ENCODE measurements at regions not wholly inside any gene's neighbourhood (a gene's known extent, or its start where the extent isn't known, plus 50 kb on each side); places are given as distances from the start of the nearest gene placed in this dataset.

- no peaks in the 10 kb centered on the region for H3K4me1 ChIP-seq (ENCODE audit: insufficient read depth, low read length, poor library complexity, severe bottlenecking)
- CTCF ChIA-PET = no interaction called here
- no peaks in the 10 kb centered on the region for H3K9me3 ChIP-seq (ENCODE audit: low read depth, low read length, poor library complexity, severe bottlenecking)
- TF ChIP-seq, protein P1, sequence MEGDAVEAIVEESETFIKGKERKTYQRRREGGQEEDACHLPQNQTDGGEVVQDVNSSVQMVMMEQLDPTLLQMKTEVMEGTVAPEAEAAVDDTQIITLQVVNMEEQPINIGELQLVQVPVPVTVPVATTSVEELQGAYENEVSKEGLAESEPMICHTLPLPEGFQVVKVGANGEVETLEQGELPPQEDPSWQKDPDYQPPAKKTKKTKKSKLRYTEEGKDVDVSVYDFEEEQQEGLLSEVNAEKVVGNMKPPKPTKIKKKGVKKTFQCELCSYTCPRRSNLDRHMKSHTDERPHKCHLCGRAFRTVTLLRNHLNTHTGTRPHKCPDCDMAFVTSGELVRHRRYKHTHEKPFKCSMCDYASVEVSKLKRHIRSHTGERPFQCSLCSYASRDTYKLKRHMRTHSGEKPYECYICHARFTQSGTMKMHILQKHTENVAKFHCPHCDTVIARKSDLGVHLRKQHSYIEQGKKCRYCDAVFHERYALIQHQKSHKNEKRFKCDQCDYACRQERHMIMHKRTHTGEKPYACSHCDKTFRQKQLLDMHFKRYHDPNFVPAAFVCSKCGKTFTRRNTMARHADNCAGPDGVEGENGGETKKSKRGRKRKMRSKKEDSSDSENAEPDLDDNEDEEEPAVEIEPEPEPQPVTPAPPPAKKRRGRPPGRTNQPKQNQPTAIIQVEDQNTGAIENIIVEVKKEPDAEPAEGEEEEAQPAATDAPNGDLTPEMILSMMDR (conservative IDR thresholded peaks at IDR 0.05; ENCODE audit: low read depth, low read length) = no peak
- TF ChIP-seq EZH2 (IDR thresholded peaks at IDR 0.05; ENCODE audit: borderline replicate concordance, low read depth, low read length, poor library complexity, severe bottlenecking) = no peak
- no peaks in the 10 kb centered on the region for H3K36me3 ChIP-seq (ENCODE audit: insufficient read depth, low read length, poor library complexity, severe bottlenecking)
- POLR2A ChIA-PET (ENCODE audit: low non-redundant PET) = no interaction called here
- no peak overlapping the region for H3K4me3 ChIP-seq (ENCODE audit: low read depth, low read length, poor library complexity, severe bottlenecking)
- BruUV-seq (replicated peaks) = no TSS peak
- H3K27ac ChIP-seq (ENCODE audit: low read depth, low read length, poor library complexity, severe bottlenecking) = no peak overlapping the region
- intact Hi-C loops (cut with micrococcal nuclease; ENCODE audit: unreplicated experiment) = no loop called here
- H3K27me3 ChIP-seq (replicated peaks; ENCODE audit: insufficient read depth, low read depth, low read length, poor library complexity) = no peaks in the 10 kb centered on the region
- no peak for DNase-seq (ENCODE audit: low spot score)
These were observed 597.3 kb downstream of the UTRN start for GRCh38 chr6:144882425-144882824.

- ChIA-PET CTCF (no interaction called here), POLR2A (ENCODE audit: low non-redundant PET) (no interaction called here)
- intact Hi-C loops (cut with micrococcal nuclease; ENCODE audit: unreplicated experiment) = no loop called here
- no peak for DNase-seq (ENCODE audit: low spot score)
- no peak for TF ChIP-seq EZH2 (IDR thresholded peaks at IDR 0.05; ENCODE audit: borderline replicate concordance, low read depth, low read length, poor library complexity, severe bottlenecking)
- TF ChIP-seq, protein P1 (conservative IDR thresholded peaks at IDR 0.05; ENCODE audit: low read depth, low read length) = no peak
- no peaks in the 10 kb centered on the region for H3K27me3 ChIP-seq (replicated peaks; ENCODE audit: insufficient read depth, low read depth, low read length, poor library complexity)
- H3K4me1 ChIP-seq (ENCODE audit: insufficient read depth, low read length, poor library complexity, severe bottlenecking) = no peaks in the 10 kb centered on the region
- no peaks in the 10 kb centered on the region for H3K36me3 ChIP-seq (ENCODE audit: insufficient read depth, low read length, poor library complexity, severe bottlenecking)
- no peak overlapping the region for H3K27ac ChIP-seq (ENCODE audit: low read depth, low read length, poor library complexity, severe bottlenecking)
- no peak overlapping the region for H3K4me3 ChIP-seq (ENCODE audit: low read depth, low read length, poor library complexity, severe bottlenecking)
- H3K9me3 ChIP-seq (ENCODE audit: low read depth, low read length, poor library complexity, severe bottlenecking) = no peaks in the 10 kb centered on the region
- BruUV-seq (replicated peaks) = no TSS peak
These were observed 598.8 kb downstream of the UTRN start for GRCh38 chr6:144883915-144884314.

DNA sequence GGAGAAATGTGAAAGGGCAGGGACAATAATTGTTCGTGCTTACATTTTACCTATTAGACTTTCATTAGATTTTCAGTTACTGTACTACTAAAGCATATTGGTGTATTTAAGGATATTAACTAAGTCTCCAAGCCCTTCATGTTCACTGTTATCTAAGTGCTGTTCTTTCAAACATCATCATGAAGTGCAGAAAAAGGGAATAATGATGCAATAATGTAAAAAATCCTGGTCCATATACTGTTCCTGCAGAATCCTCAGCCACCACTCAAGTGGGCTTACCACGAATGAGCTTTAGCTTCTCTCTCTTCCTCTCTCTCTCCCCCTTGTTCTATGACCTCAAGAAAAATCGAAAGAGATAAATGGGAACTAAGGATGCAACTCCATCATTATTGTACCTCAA is 600.7 kb downstream of the UTRN start:
- CTCF ChIA-PET = no interaction called here
- H3K36me3 ChIP-seq (ENCODE audit: insufficient read depth, low read length, poor library complexity, severe bottlenecking) = no peaks in the 10 kb centered on the region
- BruUV-seq (replicated peaks) = no TSS peak
- TF ChIP-seq, protein P1 (conservative IDR thresholded peaks at IDR 0.05; ENCODE audit: low read depth, low read length) = no peak
- no peak for TF ChIP-seq EZH2 (IDR thresholded peaks at IDR 0.05; ENCODE audit: borderline replicate concordance, low read depth, low read length, poor library complexity, severe bottlenecking)
- no peak overlapping the region for H3K4me3 ChIP-seq (ENCODE audit: low read depth, low read length, poor library complexity, severe bottlenecking)
- intact Hi-C loops (cut with micrococcal nuclease; ENCODE audit: unreplicated experiment) = no loop called here
- POLR2A ChIA-PET (ENCODE audit: low non-redundant PET) = no interaction called here
- H3K27ac ChIP-seq (ENCODE audit: low read depth, low read length, poor library complexity, severe bottlenecking) = no peak overlapping the region
- no peaks in the 10 kb centered on the region for H3K4me1 ChIP-seq (ENCODE audit: insufficient read depth, low read length, poor library complexity, severe bottlenecking)
- no peaks in the 10 kb centered on the region for H3K9me3 ChIP-seq (ENCODE audit: low read depth, low read length, poor library complexity, severe bottlenecking)
- no peaks in the 10 kb centered on the region for H3K27me3 ChIP-seq (replicated peaks; ENCODE audit: insufficient read depth, low read depth, low read length, poor library complexity)
- no peak for DNase-seq (ENCODE audit: low spot score)
